ENCODE measurements at regions not wholly inside any gene's neighbourhood (a gene's known extent, or its start where the extent isn't known, plus 50 kb on each side); places are given as distances from the start of the nearest gene placed in this dataset.
"Not testable (repeated sequence)": the region's sequence is repeated elsewhere in the genome, so short reads cannot be mapped to it uniquely, and the experiment has no call there.

DNA sequence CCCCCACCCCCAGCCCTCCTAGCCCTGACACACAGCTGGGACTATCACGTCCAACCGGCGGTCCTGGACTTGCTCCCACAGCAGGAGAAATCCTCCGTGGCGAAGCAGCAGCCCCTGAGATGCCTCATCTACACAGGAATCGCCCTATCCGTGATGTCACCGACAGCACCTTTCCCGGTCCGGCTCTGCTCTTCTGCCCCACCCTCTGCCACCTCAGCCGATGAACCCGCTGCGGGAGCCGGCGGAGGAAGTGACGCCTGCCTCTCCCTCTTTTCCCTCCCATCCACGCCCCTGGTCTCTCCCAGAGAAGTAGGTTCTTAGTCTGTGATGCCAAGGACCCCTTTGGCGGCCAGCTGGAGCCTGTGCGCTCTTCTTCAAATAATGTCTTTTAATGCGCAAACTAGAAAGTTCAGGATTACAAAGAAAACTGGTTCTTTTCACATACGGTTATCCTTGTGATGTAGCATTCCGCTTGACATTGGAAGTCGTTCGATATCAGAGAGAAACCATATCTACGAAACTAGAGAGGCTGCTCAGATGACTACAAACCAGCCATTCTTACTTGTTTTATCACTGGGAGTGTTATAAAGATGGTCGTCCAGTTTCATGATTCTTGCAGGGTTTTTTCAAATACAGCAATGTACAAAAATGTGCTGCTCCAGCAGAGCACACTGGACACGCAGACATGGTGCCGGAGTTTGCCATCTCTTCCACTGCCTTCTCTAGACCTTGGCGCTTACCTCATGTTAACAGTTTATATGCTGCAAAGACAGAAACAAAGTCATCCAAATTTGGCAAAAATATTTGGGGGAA is 120.3 kb downstream of the PPIAL4G start:
- Mint-ChIP-seq H3K4me1 (ENCODE audit: unreplicated experiment) (peaks cover 9% of the 10 kb centered on the region), H3K36me3 (ENCODE audit: low read depth, unreplicated experiment) (no peaks in the 10 kb centered on the region), H3K4me3 (ENCODE audit: unreplicated experiment) (no peak overlapping the region), H3K27me3 (ENCODE audit: unreplicated experiment) (peaks cover 4% of the 10 kb centered on the region), H3K27ac (ENCODE audit: unreplicated experiment) (no peak overlapping the region), H3K9me3 (ENCODE audit: unreplicated experiment) (no peaks in the 10 kb centered on the region)
- TF ChIP-seq, protein P1, sequence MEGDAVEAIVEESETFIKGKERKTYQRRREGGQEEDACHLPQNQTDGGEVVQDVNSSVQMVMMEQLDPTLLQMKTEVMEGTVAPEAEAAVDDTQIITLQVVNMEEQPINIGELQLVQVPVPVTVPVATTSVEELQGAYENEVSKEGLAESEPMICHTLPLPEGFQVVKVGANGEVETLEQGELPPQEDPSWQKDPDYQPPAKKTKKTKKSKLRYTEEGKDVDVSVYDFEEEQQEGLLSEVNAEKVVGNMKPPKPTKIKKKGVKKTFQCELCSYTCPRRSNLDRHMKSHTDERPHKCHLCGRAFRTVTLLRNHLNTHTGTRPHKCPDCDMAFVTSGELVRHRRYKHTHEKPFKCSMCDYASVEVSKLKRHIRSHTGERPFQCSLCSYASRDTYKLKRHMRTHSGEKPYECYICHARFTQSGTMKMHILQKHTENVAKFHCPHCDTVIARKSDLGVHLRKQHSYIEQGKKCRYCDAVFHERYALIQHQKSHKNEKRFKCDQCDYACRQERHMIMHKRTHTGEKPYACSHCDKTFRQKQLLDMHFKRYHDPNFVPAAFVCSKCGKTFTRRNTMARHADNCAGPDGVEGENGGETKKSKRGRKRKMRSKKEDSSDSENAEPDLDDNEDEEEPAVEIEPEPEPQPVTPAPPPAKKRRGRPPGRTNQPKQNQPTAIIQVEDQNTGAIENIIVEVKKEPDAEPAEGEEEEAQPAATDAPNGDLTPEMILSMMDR (IDR thresholded peaks at IDR 0.05; ENCODE audit: unreplicated experiment): no peak
- no peak for DNase-seq (ENCODE audit: low spot score)

DNA sequence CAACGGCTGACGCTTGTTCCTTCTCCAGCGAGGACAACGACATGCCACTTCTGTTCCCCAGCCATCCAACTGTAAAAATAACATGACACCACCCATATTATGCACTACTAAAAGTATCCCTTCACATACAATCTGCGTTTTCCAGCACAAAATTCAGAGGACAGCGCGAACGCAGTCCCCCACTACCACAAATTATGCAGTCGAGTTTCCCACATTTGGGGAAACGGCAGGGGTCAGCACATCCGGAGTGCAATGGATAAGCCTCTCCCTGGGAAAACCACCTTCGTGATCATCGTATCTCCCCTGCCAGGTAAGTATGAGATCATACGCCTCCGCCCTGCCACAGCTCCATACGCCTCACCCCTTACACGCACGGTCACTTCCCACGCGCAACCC is 120.9 kb downstream of the PPIAL4G start:
- Mint-ChIP-seq H3K4me1 (ENCODE audit: unreplicated experiment) (peaks cover 9% of the 10 kb centered on the region), H3K27ac (ENCODE audit: unreplicated experiment) (no peak overlapping the region), H3K4me3 (ENCODE audit: unreplicated experiment) (peak overlapping the region; percentile 85), H3K27me3 (ENCODE audit: unreplicated experiment) (peaks cover 4% of the 10 kb centered on the region), H3K9me3 (ENCODE audit: unreplicated experiment) (no peaks in the 10 kb centered on the region), H3K36me3 (ENCODE audit: low read depth, unreplicated experiment) (no peaks in the 10 kb centered on the region)
- DNase-seq (ENCODE audit: low spot score): no peak
- TF ChIP-seq, protein P1 (IDR thresholded peaks at IDR 0.05; ENCODE audit: unreplicated experiment): no peak

DNA sequence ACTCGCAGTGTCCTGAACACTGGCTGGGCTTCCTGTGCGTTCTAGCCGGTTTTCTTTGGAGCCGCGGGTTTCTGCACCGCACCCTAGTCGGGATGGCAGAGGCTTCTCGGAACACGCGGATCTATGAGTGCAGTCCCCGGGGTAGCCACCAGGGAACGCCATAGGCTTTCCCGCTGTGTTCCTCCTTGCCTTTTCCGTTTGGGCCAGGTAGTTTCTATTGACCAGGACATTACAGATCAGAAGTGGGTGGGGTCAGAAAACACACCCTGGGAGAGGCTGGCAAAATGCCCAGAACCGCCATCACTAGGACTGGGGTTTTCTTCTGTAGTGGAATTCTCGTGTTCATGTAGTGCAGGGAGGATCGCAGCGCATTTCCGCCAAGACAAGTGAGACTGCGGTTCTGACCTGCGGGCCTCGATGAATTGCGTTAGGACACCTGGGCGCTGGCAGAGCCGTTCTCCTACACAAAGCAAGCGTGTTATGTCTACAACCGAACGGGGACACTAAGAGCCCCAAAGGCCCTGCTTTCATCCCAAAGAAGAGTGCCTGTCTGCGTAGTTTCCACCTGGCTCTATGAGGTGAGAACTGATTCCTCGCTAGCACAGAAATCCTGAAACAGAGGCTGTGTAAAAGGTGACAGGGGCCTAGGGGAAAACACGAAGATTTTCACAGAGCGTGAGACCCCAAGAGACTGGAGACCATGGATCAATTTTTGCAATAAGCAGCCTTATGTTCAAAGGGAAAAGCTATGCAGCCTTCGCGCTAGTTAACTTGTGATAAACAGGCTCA is 121.5 kb downstream of the PPIAL4G start:
- H3K27ac Mint-ChIP-seq (ENCODE audit: unreplicated experiment); H3K27me3 Mint-ChIP-seq (ENCODE audit: unreplicated experiment); H3K9me3 Mint-ChIP-seq (ENCODE audit: unreplicated experiment); H3K4me1 Mint-ChIP-seq (ENCODE audit: unreplicated experiment); H3K36me3 Mint-ChIP-seq (ENCODE audit: low read depth, unreplicated experiment): not testable (repeated sequence)
- TF ChIP-seq, protein P1 (IDR thresholded peaks at IDR 0.05; ENCODE audit: unreplicated experiment): peak; percentile 85
- peak; percentile 30 for DNase-seq (ENCODE audit: low spot score)
- H3K4me3 Mint-ChIP-seq (ENCODE audit: unreplicated experiment): peak overlapping the region; percentile 85

DNA sequence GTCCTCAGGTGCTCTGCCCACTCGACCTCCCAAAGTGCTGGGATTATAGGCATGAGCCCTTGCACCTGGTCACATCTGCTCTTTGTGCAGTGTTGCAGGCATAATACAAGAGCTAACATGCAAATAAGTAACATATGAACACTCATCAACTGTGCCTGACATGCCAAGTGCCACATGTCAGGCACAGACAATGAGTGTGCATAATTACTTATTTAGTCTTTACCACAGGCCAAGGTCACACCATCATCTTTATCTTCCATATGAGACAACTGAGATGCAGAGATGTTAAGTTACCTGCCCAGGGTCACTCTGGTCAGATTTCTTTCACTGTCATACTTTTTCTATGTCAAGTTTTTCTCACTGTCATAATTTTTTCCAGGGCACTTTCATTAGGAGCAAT is 126.1 kb downstream of the PPIAL4G start:
- peaks cover 10% of the 10 kb centered on the region for H3K27me3 Mint-ChIP-seq (ENCODE audit: unreplicated experiment)
- peaks cover 24% of the 10 kb centered on the region for H3K4me1 Mint-ChIP-seq (ENCODE audit: unreplicated experiment)
- no peaks in the 10 kb centered on the region for H3K36me3 Mint-ChIP-seq (ENCODE audit: low read depth, unreplicated experiment)
- TF ChIP-seq, protein P1 (IDR thresholded peaks at IDR 0.05; ENCODE audit: unreplicated experiment): no peak
- H3K4me3 Mint-ChIP-seq (ENCODE audit: unreplicated experiment): no peak overlapping the region
- DNase-seq (ENCODE audit: low spot score): no peak
- no peaks in the 10 kb centered on the region for H3K9me3 Mint-ChIP-seq (ENCODE audit: unreplicated experiment)
- no peak overlapping the region for H3K27ac Mint-ChIP-seq (ENCODE audit: unreplicated experiment)

DNA sequence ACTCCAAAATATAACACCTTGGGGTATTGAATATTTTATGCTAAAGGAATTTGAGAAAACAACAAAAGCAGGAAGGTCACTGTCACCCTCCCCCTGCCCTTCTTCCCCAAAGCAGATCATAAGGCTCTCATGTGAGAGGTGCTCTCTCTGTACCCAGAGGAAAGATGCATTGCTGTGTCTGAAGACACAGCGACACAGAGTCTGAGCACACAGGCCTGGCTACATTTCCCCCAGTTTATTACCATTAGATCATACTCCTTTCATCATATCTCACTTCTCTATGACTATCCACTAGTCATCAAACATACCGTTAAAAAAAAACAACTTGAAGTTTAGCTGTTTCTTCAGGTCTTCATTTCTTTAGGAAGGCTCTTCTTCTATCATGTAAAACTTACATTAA is 127.1 kb downstream of the PPIAL4G start:
- Mint-ChIP-seq H3K4me3 (ENCODE audit: unreplicated experiment) (no peak overlapping the region), H3K4me1 (ENCODE audit: unreplicated experiment) (peaks cover 18% of the 10 kb centered on the region), H3K9me3 (ENCODE audit: unreplicated experiment) (no peaks in the 10 kb centered on the region), H3K27ac (ENCODE audit: unreplicated experiment) (no peak overlapping the region), H3K27me3 (ENCODE audit: unreplicated experiment) (peaks cover 8% of the 10 kb centered on the region), H3K36me3 (ENCODE audit: low read depth, unreplicated experiment) (no peaks in the 10 kb centered on the region)
- TF ChIP-seq, protein P1 (IDR thresholded peaks at IDR 0.05; ENCODE audit: unreplicated experiment): no peak
- no peak for DNase-seq (ENCODE audit: low spot score)
